HG03460 (cell line): ENCODE measurements at regions not wholly inside any gene's neighbourhood (a gene's known extent, or its start where the extent isn't known, plus 50 kb on each side); places are given as distances from the start of the nearest gene placed in this dataset.
"Not testable (repeated sequence)": the region's sequence is repeated elsewhere in the genome, so short reads cannot be mapped to it uniquely, and the experiment has no call there.

Source experiments
- ATAC-seq: cut with Tn5 transposase; IDR thresholded peaks from one replicate; pipeline ENCODE4 v1.9.1; 2021; ENCODE audit not compliant: unreplicated experiment

DNA sequence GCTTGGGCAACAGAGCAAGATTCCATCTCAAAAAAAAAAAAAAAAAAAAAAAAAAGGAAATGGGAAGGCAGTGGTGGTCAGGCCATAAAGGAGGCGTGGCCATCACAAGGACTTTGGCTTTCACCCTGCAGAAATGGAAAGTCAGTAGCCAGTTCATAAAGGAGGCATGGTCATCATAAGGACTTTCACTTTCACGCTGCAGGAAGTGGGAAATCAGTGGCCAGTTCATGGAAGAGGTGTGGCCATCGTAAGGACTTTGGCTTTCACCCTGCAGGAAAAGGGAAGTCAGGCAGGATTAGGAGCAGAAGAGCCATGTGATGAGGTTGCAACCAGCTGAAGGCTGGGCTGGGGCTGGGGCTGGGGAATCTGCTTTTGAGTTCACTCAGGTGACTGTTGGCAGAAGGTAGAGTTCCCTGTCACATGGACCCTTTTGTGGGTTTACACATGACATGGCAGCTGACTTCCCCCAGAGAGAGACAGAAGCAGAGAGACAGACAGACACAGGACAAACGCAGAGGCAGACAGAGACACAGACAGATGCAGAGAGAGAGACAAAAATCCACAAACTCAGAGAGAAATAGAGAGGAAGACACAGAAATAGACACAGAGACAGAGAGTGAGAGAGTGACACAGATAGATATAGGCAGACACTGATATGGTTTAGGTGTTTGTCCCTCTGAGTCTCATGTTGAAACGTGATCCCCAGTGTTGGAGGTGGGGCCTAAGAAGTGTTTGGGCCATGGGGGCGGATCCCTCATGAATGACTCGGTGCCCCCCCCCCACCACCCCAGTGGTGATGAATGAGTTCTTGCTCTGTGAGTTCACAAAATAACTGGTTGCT, 263.9 kb upstream of the KAZN start:
- ATAC-seq, result no peak

DNA sequence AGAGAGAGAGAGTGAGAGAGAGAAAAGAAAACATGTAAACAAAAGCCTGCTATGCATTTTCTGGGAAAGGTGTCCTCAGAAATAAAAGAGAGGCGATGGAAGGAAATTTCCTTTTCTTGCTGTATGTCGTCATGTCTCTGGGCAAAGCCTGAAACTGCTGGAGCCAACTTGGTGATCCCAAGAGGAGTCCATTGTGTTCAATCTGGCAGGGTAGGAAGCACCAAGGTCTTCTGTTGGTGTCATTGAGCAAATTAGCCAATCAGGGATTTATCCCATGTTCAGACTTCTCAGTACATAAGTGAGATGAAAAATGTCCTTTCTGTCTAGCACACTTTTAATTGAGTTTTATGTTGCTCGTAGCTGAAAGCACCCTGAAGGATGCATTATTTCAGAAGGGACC, 260.0 kb upstream of the KAZN start:
- no peak for ATAC-seq

DNA sequence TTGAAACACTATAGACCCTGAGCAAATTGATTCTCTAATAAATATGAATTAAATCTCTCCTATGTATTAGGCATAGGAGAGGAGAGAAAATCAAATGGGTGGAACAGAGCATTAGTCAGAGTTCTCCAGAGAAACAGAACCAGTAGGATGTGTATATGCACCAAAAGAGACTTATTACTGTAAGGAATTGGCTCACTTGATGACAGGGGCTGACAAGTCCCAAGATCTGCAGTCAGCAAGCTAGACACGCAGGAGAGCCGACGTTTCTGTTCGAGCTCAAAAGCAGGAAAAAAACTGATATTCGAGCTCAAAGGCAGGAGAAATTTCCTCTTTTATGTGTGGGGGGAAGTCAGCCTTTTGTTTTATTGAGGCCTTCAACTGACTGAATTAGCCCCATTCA, 259.2 kb upstream of the KAZN start:
- ATAC-seq, result no peak

DNA sequence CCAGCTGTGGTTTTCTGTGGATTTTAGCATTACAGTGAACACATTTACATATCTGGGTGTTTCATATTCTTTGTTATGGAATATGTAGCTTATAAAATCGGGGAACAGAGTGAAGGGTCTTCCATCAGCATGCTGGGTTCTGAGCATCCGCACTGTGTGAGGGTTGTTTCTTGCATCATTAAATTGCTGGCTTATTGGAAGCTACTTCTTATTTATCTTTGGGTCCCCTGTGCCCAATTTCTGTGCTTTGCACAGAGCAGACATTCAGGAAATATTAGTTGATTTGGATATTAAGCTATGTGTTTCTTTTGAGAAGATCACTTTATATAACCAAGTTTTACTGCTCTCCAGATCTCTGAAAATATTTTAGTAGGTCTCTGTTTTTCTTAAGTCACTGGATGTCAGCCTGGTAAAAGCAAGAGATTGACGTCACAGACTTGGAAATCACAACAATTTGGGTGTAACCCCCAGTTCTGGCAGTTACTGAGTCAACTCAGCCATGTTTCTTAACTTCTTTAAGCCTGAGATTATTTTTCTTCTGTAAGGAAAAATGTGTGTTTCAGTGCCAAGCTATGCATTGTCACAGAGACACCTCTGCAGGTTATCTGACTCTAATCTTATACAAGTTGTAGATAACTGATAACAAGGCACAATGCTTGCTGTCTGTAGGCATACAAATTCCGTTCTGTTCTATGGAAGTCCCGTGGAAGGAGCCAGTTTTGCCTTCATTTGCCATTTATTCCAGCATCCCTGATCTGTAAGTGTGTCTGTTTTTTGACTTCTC, 258.3 kb upstream of the KAZN start:
- no peak for ATAC-seq

DNA sequence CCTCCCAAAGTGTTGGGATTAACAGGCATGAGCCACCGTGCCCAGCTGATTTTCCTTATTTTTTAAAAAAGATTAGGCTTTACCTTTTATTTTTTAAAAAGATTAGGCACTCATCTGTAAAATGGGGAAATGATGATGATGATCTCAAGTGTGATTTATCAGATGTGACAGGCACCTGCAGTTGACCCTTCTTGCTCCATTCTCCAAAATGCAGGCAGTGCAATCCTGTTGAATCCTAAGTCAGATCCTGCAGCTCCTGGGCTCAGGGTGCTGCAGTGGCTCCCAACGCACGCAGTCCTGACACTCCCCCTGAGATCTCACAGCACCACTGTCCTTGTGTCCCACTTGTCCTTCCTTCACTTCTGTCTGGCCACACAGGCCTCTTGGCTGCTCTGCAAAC, 257.3 kb upstream of the KAZN start:
- ATAC-seq, result no peak

DNA sequence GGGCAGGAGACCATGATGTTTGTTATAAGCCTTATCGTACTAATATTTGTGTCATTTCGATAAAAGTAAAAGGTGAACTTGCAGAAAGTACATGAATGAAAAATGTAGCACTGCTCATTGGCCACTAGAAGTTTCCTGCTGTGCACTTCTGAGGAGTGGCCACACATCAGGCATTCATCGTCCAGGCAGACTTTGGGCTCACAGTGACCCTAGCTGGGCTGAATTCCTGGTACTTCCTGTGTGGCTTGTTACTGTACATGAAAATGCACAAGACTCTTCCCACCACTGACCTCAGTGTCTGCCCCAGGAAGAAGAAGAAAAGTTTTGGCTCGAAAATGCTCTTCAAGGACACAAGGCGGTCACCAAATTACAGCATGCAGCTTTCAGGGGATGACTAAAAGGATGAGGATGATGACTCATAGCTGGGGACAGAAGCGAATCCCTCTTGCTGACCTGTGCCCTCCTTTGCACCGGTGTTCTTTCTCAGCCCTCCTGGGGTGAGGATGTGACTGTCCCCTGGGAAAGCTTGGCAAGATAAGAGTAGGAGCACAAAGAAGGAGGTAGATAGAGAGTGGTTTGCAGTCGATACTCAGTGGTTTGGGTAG, 252.4 kb upstream of the KAZN start:
- ATAC-seq, result no peak

DNA sequence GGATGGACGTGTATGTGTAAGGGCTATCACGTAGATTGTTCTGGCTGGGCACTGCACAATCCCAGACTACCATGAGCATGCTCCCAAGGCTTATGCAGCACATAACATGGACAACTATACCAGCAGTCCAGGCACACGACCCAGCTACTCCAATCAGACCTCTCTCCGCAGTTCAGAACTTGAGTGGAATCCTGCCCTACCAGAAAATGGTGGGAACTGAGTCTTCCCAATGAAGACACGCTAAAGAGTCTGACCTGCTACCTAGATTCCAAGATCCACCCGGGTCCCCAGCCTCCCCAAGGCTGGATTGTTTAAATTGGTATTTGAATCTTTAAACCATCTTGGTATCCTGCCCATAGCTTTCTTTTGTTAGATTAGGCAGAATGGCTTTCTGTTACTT, 251.3 kb upstream of the KAZN start:
- ATAC-seq, result no peak

DNA sequence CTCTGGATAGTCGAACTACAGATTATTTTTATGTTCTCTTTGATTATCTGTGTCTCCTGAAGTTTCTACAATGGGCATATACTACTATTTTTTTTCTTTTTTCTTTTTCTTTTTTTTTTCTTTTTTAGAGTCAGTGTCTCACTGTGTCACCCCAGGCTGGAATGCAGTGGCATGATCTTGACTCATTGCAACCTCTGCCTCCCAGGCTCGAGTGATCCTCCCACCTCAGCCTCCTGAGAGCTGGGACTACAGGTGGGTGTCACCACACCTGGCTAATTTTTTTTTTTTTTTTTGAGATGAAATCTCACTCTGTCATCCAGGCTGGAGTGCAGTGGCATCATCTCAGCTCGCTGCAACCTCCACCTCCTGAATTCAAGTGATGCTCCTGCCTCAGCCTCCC, 250.7 kb upstream of the KAZN start:
- no peak for ATAC-seq

DNA sequence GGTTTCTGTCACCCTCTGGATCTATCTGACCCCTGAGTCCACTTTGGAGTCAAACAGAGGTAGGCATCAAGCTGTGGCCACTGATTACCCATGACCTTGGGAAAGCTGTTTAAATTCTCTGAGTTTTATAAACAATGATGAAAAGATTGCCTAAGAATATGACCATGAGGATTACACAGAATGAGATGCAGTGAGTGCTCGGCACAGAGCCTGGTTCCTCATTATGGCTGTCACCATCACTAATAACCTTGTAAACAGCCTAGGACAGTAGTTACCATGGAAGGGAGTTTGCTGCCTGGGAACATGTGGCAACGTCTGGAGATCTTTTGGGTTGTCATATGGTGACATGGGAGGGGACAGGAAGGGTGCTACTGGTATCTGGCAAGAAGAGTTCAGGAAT, 248.3 kb upstream of the KAZN start:
- ATAC-seq, result no peak

DNA sequence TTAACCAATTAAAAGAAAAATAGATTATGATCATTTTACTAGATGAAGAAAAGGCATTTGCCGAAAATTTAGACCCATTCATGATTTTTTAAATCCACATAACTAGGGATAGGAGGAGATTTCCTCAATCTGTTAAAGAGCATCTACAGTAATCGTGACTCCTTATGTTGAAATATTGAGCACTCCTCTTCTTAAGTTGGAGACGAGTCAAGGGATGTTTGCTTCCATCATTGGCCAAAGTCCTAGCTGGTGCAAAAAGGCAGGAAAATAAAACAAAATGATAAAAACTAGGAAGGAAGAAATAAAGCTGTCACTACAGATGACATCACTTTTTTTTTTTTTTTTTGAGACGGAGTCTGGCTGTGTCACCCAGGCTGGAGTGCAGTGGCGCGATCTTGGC, 245.6 kb upstream of the KAZN start:
- ATAC-seq, result no peak

DNA sequence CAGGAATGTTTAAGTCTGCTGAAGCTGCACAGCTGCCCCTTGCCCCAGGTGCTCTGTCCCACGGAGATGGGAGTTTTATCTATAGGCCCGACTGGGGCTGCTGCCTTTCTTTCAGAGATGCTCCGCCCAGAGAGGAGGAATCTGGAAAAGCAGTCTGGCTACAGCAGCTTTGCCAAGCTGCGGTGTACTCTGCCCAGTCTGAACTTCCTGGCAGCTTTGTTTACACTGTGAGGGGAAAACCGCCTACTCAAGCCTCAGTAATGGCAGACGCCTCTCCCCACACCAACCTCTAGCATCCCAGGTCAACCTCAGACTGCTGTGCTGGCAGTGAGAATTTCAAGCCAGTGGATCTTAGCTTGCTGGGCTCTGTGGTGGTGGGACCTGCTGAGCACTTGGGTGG, 237.5 kb upstream of the KAZN start:
- ATAC-seq, result not testable (repeated sequence)

DNA sequence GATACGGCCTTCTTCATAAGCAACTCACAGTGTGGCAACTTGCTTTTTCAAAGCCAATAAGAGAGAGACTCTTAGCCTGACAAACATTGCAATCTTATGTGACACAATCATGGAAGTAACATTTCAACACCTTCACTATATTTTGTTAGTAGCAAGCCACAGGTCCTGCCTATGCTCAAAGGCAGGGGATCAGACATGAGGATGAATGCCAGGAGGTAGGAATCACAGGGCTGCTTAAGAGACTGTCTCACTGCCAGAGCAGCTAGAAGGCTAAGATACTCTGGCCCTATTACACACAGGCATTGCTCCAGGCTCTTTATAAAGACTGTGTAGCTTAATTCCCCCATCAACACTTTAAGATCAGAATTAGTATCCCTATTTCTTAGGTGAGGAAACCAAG, 236.2 kb upstream of the KAZN start:
- no peak for ATAC-seq

DNA sequence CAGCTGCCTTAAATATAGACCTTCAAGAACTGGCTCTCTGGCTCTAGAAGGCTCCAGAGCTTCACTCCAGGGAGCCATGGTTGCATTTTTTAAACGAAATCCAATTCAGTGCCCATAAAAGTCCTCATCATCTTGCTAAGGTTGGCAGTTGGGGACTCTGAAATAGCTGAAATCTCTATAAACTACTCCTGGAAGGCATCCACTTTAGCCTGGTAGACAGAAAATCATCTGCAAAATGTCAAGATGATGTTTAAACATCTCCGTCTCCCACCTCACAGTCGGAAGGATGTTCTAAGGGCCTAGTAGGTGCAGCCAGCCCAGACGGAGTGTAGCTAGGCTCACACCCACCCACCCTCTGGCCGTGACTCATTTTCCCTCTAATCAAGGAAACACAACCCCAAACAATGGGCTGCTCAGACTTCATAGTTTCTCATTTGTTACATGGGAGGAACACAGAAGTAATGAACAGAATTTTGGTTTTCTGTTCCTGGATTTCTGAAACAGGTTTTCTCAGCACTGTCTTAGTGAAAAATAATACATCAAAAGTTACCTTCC, 235.4 kb upstream of the KAZN start:
- no peak for ATAC-seq

DNA sequence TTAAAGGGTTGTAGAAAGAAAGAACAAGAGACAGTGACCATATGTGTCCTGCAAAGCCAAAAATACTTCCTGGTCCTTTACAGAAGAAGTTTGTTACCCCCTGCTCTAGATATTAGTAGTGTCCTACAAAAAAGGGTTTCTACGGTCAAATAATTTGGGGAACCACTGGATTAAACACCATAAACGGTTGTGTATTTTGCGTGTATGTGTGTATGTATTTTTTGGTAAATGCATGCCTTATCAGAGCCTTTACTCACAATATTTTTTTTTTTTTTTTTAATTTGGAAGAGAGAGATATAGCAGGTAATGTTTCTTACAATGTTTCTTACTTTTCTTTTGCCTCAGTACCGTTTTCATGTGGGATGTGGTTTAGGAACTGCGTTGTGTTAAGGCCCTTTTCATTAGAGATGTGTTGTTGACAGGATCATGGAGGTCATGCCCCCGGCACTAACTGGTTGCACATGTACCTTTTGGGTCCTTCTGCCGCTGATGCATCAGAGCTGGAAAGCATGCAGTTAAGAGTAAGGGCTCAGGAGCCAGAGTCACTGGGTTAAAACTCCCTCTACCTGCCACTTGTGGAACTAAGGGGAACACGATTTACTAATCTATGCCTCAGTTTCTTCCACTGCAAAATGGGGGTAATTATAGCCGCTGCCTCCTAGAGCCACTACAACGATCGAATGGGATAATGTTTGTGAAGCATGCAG, 234.6 kb upstream of the KAZN start:
- no peak for ATAC-seq

DNA sequence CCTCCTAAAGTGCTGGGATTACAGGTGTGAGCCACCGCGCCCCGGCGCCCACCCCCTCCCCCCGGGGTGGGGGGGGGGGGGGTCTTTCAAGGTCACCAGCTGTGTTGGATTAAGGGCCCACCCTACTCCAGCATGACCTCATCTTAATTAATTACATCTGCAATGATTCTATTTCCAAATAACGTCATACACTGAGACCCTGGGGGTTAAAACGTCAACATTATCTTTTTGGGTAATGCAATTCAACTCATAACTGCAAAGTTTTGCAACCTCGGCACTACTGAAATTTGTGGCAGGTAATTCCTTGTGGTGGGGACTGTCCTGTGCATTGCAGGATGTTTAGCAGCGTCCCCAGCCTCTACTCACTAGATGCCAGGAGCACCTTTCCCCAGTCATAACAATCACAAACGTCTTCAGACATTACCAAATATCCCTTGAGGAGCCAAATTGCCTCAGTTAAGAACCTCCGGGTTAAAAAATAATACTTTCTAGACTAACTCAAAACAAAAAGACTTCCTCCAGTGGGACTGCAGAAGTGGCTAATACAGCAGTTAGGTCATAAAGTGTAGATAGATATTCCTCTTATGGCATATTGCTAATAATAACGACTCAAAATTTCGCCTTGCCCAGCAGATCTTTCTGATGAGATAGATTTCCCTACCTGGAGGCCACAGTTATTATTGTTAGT, 233.0 kb upstream of the KAZN start:
- no peak for ATAC-seq

DNA sequence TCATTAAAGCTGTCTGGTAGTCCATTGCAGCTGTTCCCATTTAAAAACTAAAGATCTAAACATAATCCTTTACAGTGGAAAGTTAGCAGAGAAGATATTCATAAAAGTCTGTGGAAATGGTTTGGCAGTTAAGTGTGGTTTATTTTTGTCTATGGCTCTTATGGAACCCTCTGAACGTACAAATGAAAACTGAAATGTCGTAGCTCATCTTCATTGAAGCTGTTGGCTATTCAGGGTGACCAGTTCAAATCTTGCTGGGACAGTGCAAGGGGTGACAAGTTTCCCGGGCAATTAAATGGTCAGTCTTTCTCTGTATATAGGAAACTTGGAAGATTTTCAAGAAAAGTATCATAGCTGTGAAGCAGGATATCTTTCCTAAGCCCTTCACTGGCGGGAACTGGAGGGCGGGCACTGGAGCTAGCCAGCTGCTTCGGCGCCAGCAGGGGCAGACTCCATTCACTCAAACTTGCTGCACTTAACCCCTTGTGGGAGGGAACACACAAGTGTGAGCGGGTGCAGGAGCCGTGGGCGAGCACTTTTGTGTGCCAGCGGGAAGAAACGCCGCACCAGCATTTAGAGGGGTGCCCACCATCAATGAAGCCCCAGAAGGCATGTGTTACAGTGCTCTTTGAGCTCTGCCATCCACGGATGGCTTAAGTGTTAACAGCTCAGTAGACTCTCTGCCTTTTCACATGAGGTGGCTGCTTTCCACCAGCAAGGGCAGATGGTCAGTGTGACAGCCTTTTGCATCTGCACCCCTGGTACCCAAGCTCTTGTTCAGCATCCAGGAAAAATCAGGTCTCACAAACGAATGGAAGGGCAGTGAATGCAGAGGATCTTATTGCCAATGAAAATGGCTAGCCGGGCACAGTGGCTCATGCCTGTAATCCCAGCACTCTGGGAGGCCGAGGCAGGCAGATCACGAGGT, 232.1 kb upstream of the KAZN start:
- no peak for ATAC-seq

DNA sequence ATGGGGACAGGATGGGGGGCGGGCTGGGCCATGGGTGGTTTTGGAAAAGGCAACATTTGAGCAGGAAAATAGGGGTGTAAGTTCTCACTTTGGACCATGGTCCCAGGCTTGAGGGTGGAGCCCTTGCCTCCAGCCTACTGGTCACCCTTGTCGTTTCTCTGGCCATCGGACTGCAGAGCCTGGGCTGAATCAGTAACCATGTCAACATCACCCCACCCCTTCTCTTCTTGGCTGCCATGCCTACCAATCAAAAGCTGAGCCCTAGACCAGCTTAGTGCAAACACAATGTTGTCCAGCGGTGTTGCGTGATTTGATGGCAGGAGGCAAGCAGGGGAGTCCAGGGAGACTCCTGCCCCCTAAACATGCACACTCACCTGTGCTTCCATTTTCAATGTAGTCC, 231.0 kb upstream of the KAZN start:
- no peak for ATAC-seq

DNA sequence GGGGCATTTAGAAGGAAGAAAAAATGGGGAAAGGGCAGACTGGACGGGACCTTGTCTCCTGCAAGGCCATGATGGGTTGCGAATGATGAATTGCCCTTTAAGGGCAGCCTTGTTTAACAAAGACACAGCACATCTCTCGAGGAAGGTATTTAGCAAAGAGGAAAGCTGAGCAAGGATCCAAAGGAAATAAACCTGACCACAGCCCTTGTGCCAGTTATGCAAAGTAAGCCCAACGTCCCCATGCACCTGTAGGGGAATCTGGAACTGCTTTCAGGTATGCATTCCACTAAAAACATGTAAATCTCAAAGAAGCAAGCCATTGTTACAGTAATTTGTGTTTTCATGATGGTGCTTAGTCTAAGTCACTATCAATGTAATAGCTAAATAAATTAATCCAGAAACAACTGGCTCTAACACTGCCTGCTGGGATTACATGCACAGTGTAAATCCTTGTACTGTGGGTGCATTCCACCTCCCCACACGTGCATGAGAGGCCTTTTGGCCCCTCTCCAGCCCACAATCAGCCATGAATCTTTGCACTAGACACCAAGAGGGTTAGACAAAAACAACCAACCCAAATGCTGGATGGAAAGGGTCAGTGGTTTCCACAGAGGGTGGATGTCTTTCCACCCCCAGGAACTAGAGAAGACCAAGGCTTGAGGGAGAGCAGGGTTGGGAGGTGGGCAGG, 228.8 kb upstream of the KAZN start:
- no peak for ATAC-seq
